Neural crest cell (in vitro differentiated cells): ENCODE measurements at regions not wholly inside any gene's neighbourhood (a gene's known extent, or its start where the extent isn't known, plus 50 kb on each side); places are given as distances from the start of the nearest gene placed in this dataset.

ENCODE experiments used
- DNase-seq: peaks from one replicate; pipeline ENCODE4 v3.0.0; 2021; ENCODE audit warnings: low read depth, mixed read lengths, low spot score
- H3K27ac Mint-ChIP-seq: one replicate; pipeline ENCODE4 v1.8.0; 2021; ENCODE audit warnings: mild to moderate bottlenecking, mixed read lengths; ENCODE audit not compliant: unreplicated experiment
- H3K27me3 Mint-ChIP-seq: 2 replicates; pipeline ENCODE4 v1.8.0; 2021; ENCODE audit warnings: low read depth, mild to moderate bottlenecking, mixed read lengths
- H3K36me3 Mint-ChIP-seq: 2 replicates; pipeline ENCODE4 v1.8.0; 2021; ENCODE audit warnings: low read depth, mild to moderate bottlenecking, mixed read lengths
- H3K4me1 Mint-ChIP-seq: 2 replicates; pipeline ENCODE4 v1.8.0; 2021; ENCODE audit warnings: mixed read lengths
- H3K4me3 Mint-ChIP-seq: one replicate; pipeline ENCODE4 v1.8.0; 2021; ENCODE audit warnings: mild to moderate bottlenecking, mixed read lengths
- H3K9me3 Mint-ChIP-seq: 2 replicates; pipeline ENCODE4 v1.8.0; 2021; ENCODE audit warnings: mixed read lengths
- TF ChIP-seq, protein P1 (sequence below): fragments of 200-600 bp; sonication (generic); conservative IDR thresholded peaks from 2 replicates; pipeline ENCODE4 v1.5.0; 2021; ENCODE audit warnings: antibody characterized with exemption, mild to moderate bottlenecking

- H3K9me3 Mint-ChIP-seq: no peaks in the 10 kb centered on the region
- no peak for DNase-seq
- H3K36me3 Mint-ChIP-seq: no peaks in the 10 kb centered on the region
- H3K27ac Mint-ChIP-seq: no peak overlapping the region
- no peaks in the 10 kb centered on the region for H3K27me3 Mint-ChIP-seq
- peaks cover 15% of the 10 kb centered on the region for H3K4me1 Mint-ChIP-seq
- no peak overlapping the region for H3K4me3 Mint-ChIP-seq
- TF ChIP-seq, protein P1, sequence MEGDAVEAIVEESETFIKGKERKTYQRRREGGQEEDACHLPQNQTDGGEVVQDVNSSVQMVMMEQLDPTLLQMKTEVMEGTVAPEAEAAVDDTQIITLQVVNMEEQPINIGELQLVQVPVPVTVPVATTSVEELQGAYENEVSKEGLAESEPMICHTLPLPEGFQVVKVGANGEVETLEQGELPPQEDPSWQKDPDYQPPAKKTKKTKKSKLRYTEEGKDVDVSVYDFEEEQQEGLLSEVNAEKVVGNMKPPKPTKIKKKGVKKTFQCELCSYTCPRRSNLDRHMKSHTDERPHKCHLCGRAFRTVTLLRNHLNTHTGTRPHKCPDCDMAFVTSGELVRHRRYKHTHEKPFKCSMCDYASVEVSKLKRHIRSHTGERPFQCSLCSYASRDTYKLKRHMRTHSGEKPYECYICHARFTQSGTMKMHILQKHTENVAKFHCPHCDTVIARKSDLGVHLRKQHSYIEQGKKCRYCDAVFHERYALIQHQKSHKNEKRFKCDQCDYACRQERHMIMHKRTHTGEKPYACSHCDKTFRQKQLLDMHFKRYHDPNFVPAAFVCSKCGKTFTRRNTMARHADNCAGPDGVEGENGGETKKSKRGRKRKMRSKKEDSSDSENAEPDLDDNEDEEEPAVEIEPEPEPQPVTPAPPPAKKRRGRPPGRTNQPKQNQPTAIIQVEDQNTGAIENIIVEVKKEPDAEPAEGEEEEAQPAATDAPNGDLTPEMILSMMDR: no peak
These were observed 172.2 kb upstream of the NEBL start for GRCh38 chr10:21069278-21069677.

GRCh38 chr10:21068026-21068656 lies 171.0 kb upstream of the NEBL start:
- TF ChIP-seq, protein P1: no peak
- H3K4me3 Mint-ChIP-seq: no peak overlapping the region
- no peaks in the 10 kb centered on the region for H3K27me3 Mint-ChIP-seq
- H3K36me3 Mint-ChIP-seq: no peaks in the 10 kb centered on the region
- H3K27ac Mint-ChIP-seq: no peak overlapping the region
- H3K4me1 Mint-ChIP-seq: peaks cover 15% of the 10 kb centered on the region
- no peaks in the 10 kb centered on the region for H3K9me3 Mint-ChIP-seq
- DNase-seq: no peak

DNA sequence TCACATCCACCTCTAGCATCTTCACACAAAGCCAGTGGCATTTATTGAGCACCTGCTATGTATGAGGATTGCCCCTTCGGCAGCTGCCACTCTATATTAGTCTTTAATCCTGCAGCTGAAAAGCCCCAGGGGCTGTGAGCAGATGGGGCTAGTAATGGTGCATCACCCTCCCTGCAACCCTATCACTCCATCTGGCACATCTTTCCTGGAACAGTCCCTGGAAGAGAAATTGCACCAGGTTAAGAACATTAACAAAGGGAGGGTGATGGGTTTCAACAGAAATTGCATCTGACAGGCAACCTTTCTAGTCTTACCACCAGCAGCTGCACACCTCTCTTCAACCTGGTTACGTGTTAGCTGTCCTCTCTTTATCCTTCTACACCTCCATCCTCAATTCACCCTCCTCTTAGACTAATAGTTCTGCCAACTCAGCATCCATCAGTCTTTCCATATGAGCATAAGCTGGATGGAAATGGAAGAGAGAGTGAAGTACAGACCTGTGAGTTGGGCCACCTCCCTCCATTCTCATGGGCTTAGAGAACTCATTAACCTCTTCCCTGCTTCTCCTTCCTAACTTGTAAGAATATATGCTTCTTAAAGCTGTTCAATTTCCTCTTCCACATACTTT lies 168.6 kb upstream of the NEBL start:
- TF ChIP-seq, protein P1: no peak
- peaks cover 15% of the 10 kb centered on the region for H3K4me1 Mint-ChIP-seq
- no peak overlapping the region for H3K4me3 Mint-ChIP-seq
- peaks cover 1% of the 10 kb centered on the region for H3K36me3 Mint-ChIP-seq
- H3K9me3 Mint-ChIP-seq: peaks cover under 1% of the 10 kb centered on the region
- no peak for DNase-seq
- H3K27me3 Mint-ChIP-seq: no peaks in the 10 kb centered on the region
- no peak overlapping the region for H3K27ac Mint-ChIP-seq

- no peak overlapping the region for H3K4me3 Mint-ChIP-seq
- no peaks in the 10 kb centered on the region for H3K4me1 Mint-ChIP-seq
- no peaks in the 10 kb centered on the region for H3K27me3 Mint-ChIP-seq
- H3K36me3 Mint-ChIP-seq: peaks cover 8% of the 10 kb centered on the region
- TF ChIP-seq, protein P1: no peak
- H3K27ac Mint-ChIP-seq: no peak overlapping the region
- DNase-seq: no peak
- peaks cover 8% of the 10 kb centered on the region for H3K9me3 Mint-ChIP-seq
These were observed 164.9 kb upstream of the NEBL start for GRCh38 chr10:21061982-21062381.

DNA sequence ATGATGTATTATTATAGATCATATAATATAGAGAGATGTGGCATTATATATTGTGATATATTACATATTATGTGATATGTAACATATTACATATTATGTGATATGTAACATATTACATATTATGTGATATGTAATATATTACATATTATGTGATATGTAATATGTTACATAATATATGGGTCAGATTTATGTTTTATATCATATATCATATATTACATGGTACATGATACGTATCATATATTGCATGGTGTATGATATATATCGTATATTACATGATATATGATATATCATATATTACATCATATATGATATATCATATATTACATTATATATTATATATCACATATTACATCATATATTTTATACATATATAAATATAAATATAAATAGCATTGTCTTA lies 164.1 kb upstream of the NEBL start:
- Mint-ChIP-seq H3K27me3 (no peaks in the 10 kb centered on the region), H3K4me1 (no peaks in the 10 kb centered on the region), H3K36me3 (peaks cover 11% of the 10 kb centered on the region), H3K27ac (no peak overlapping the region), H3K9me3 (peaks cover 8% of the 10 kb centered on the region), H3K4me3 (no peak overlapping the region)
- TF ChIP-seq, protein P1: no peak
- DNase-seq: no peak
